ENCODE measurements at regions not wholly inside any gene's neighbourhood (a gene's known extent, or its start where the extent isn't known, plus 50 kb on each side); places are given as distances from the start of the nearest gene placed in this dataset.
A peak's percentile ranks its signal among the peaks of the same experiment; 100 is the strongest.

DNA sequence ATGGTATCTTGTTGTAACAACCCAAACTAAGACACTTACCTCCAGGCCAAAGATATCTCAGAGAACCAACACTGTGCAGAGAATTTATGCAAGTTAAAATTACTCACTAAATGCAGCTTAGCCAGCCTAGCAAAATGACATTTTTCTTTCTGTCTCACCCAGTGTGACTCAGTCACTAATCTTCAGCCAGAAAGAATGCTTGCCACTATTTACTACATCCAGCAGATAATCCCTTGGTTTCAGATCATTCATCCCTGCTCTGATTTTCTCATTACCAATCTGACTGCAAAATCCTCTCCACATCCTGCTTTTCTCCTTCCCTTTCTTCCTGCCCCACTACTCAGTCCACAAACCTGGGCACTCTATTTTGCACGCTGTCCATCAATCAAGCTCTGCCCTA is 93.5 kb upstream of the NEBL start:
- ATAC-seq (no peak), DNase-seq (no peak)
- Histone ChIP-seq H3K9me3 (no peaks in the 10 kb centered on the region), H3K27me3 (no peaks in the 10 kb centered on the region), H3K36me3 (replicated peaks in 1 of 2; ENCODE audit: insufficient read depth in 1 of 2, low read depth in 2 of 2) (no peaks in the 10 kb centered on the region), H3K4me1 (peaks cover 11% of the 10 kb centered on the region), H3K27ac (no peak overlapping the region), H3K4me3 (no peak overlapping the region)
- TF ChIP-seq, protein P1, sequence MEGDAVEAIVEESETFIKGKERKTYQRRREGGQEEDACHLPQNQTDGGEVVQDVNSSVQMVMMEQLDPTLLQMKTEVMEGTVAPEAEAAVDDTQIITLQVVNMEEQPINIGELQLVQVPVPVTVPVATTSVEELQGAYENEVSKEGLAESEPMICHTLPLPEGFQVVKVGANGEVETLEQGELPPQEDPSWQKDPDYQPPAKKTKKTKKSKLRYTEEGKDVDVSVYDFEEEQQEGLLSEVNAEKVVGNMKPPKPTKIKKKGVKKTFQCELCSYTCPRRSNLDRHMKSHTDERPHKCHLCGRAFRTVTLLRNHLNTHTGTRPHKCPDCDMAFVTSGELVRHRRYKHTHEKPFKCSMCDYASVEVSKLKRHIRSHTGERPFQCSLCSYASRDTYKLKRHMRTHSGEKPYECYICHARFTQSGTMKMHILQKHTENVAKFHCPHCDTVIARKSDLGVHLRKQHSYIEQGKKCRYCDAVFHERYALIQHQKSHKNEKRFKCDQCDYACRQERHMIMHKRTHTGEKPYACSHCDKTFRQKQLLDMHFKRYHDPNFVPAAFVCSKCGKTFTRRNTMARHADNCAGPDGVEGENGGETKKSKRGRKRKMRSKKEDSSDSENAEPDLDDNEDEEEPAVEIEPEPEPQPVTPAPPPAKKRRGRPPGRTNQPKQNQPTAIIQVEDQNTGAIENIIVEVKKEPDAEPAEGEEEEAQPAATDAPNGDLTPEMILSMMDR (IDR thresholded peaks at IDR 0.05) = no peak
- no peak for TF ChIP-seq POLR2A (IDR thresholded peaks at IDR 0.05)
- intact Hi-C loops (cut with DNase I) = no loop called here
- 88 to 91% methylated on average over 1 of the region's 1 CpG for WGBS, 2 donors

DNA sequence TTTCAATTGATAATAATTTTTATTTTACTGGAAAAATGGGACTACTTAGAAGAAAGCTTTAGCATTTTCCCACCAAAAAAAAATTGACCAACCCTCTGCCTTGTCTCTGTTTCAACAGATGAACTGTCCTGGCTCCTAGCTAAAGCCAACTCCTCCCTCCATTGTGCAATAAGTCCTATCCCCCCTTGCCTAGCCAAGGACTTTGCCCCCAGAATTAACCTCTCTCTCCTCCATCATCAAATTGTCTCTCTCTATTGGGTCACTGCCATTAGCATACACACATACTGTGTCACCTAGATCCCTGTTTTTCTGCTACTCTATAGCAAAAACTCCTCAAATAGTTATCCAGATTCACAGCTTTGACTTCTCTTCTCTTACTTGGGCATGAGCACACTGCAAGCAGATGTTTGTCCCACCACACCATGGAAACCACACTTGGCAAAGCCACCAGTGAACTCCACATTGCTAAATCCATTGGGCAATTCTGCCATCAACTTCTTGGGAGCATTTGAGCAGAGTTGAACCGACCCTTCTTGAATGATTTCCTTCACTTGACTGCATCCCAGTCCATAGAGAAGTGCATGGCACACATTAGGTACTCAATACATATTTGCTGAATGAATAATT is 91.4 kb upstream of the NEBL start:
- Histone ChIP-seq H3K9me3 (no peaks in the 10 kb centered on the region), H3K27me3 (no peaks in the 10 kb centered on the region), H3K4me1 (peaks cover 17% of the 10 kb centered on the region), H3K4me3 (no peak overlapping the region), H3K36me3 (replicated peaks in 1 of 2; ENCODE audit: insufficient read depth in 1 of 2, low read depth in 2 of 2) (no peaks in the 10 kb centered on the region), H3K27ac (no peak overlapping the region)
- intact Hi-C loops (cut with DNase I) = no loop called here
- TF ChIP-seq POLR2A (IDR thresholded peaks at IDR 0.05) = no peak
- TF ChIP-seq, protein P1 (IDR thresholded peaks at IDR 0.05) = no peak
- 93 to 94% methylated on average over 1 of the region's 1 CpG for WGBS, 2 donors
- no peak for ATAC-seq
- no peak for DNase-seq

DNA sequence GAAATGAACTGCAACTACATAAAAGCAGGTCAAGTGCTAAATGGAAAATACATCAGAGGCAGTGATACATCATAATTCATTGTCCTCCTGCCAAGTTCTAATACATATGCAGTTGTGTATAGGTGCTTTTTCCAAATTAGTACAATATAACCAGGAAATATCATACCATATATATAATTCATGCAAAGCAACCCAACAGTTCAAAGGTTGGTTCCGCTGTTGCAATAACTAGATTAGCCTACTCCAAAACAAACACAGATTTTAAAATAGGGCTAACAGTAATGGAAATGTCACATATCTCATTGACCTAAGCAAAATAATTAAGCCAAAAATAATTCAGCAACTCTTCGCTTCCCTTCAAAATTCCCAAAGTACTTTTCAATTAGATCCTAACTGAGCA is 88.9 kb upstream of the NEBL start:
- WGBS, 2 donors = 28 to 30% methylated on average over 2 of the region's 2 CpGs
- no peaks in the 10 kb centered on the region for H3K27me3 ChIP-seq
- H3K9me3 ChIP-seq = no peaks in the 10 kb centered on the region
- H3K4me3 ChIP-seq = no peak overlapping the region
- peak overlapping the region in 1 of 4 donors; percentile 12 for H3K27ac ChIP-seq
- H3K36me3 ChIP-seq (replicated peaks in 1 of 2; ENCODE audit: insufficient read depth in 1 of 2, low read depth in 2 of 2) = no peaks in the 10 kb centered on the region
- H3K4me1 ChIP-seq = peaks cover 17% of the 10 kb centered on the region
- DNase-seq = peak in 2 of 4 donors; percentile 11 to 53
- intact Hi-C loops (cut with DNase I) = no loop called here
- TF ChIP-seq POLR2A (IDR thresholded peaks at IDR 0.05) = no peak
- TF ChIP-seq, protein P1 (IDR thresholded peaks at IDR 0.05) = no peak
- ATAC-seq = peak; percentile 75

DNA sequence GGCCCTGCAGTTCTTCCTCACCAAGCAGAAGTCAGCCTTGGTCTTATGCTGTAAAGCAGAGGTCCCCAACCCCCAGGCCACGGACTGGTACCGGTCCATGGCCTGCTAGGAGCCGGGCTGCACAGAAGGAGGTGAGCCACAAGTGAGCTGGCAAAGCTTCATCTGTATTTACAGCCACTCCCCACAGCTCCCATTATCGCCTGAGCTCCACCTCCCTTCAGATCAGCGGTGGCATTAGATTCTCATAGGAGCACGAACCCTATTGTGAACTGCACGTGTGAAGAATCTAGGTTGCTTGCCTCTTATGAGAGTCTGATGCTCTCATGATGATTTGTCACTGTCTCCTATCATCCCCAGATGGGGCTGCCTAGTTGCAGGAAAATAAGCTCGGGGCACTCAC is 87.6 kb upstream of the NEBL start:
- H3K27me3 ChIP-seq = no peaks in the 10 kb centered on the region
- no peak for ATAC-seq
- no peak overlapping the region for H3K4me3 ChIP-seq
- intact Hi-C loops (cut with DNase I) = no loop called here
- DNase-seq = peak in 3 of 4 donors; percentile 4 to 56 (median 25)
- H3K27ac ChIP-seq = no peak overlapping the region
- no peaks in the 10 kb centered on the region for H3K36me3 ChIP-seq (replicated peaks in 1 of 2; ENCODE audit: insufficient read depth in 1 of 2, low read depth in 2 of 2)
- TF ChIP-seq, protein P1 (IDR thresholded peaks at IDR 0.05) = no peak
- TF ChIP-seq POLR2A (IDR thresholded peaks at IDR 0.05) = no peak
- H3K9me3 ChIP-seq = no peaks in the 10 kb centered on the region
- peaks cover 17% of the 10 kb centered on the region for H3K4me1 ChIP-seq
- 44 to 55% methylated on average over 8 of the region's 8 CpGs for WGBS, 2 donors

DNA sequence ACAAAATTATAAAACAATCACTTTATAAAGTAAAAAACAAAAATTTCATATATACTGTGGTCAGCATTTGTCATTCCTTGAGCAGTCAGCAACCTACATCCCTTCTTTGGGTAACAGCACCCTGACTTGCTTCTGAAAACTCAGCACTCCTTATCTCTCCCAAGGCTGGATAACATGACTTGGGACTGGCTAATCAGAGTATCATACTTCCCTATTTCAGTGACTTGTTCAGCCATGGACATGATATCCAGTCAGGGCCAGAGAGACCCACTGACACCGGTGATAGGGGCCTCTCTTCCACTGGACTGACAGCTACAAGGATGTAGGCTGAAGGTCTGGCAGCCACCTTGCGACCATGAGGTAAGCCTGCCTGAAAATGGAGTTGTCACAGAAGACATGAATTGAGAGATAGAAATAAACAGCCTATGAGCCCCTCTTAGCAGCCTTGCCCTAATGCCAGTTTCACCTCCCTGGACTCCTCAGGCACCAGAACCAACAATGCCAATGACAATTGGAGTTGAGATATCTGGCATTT is 84.4 kb upstream of the NEBL start:
- TF ChIP-seq, protein P1 (IDR thresholded peaks at IDR 0.05) = no peak
- TF ChIP-seq POLR2A (IDR thresholded peaks at IDR 0.05) = no peak
- Histone ChIP-seq H3K36me3 (replicated peaks in 1 of 2; ENCODE audit: insufficient read depth in 1 of 2, low read depth in 2 of 2) (no peaks in the 10 kb centered on the region), H3K27me3 (no peaks in the 10 kb centered on the region), H3K9me3 (no peaks in the 10 kb centered on the region), H3K27ac (no peak overlapping the region), H3K4me1 (peaks cover 30% of the 10 kb centered on the region), H3K4me3 (no peak overlapping the region)
- DNase-seq (no peak), ATAC-seq (no peak)
- WGBS, 2 donors = 93 to 100% methylated on average over 2 of the region's 2 CpGs
- intact Hi-C loops (cut with DNase I) = no loop called here
